Hepatocyte (in vitro differentiated cells): ENCODE measurements at regions not wholly inside any gene's neighbourhood (a gene's known extent, or its start where the extent isn't known, plus 50 kb on each side); places are given as distances from the start of the nearest gene placed in this dataset.

Source experiments
- CTCF ChIP-seq: fragments of 200-600 bp; sonication (generic); IDR thresholded peaks from 2 replicates; pipeline ENCODE4 v1.5.1; 2016; ENCODE audit warnings: antibody characterized with exemption, mild to moderate bottlenecking; ENCODE audit not compliant: poor library complexity
- EZH2 ChIP-seq: fragments of 200-600 bp; sonication (generic); IDR thresholded peaks from 2 replicates; pipeline ENCODE4 v1.6.1; 2016; ENCODE audit warnings: antibody characterized with exemption, mild to moderate bottlenecking, borderline replicate concordance
- EZH2phosphoT487 ChIP-seq: fragments of 200-600 bp; sonication (generic); IDR thresholded peaks from one replicate; pipeline ENCODE4 v1.6.1; 2018; ENCODE audit warnings: antibody characterized with exemption, mild to moderate bottlenecking, low read depth, moderate library complexity; ENCODE audit not compliant: unreplicated experiment, severe bottlenecking

GRCh38 chr5:87705876-87706275, 293.1 kb upstream of the CCNH start:
- TF ChIP-seq CTCF (no peak), EZH2 (no peak), EZH2phosphoT487 (no peak)
